ENCODE measurements at regions not wholly inside any gene's neighbourhood (a gene's known extent, or its start where the extent isn't known, plus 50 kb on each side); places are given as distances from the start of the nearest gene placed in this dataset.

- TF ChIP-seq, protein P1, sequence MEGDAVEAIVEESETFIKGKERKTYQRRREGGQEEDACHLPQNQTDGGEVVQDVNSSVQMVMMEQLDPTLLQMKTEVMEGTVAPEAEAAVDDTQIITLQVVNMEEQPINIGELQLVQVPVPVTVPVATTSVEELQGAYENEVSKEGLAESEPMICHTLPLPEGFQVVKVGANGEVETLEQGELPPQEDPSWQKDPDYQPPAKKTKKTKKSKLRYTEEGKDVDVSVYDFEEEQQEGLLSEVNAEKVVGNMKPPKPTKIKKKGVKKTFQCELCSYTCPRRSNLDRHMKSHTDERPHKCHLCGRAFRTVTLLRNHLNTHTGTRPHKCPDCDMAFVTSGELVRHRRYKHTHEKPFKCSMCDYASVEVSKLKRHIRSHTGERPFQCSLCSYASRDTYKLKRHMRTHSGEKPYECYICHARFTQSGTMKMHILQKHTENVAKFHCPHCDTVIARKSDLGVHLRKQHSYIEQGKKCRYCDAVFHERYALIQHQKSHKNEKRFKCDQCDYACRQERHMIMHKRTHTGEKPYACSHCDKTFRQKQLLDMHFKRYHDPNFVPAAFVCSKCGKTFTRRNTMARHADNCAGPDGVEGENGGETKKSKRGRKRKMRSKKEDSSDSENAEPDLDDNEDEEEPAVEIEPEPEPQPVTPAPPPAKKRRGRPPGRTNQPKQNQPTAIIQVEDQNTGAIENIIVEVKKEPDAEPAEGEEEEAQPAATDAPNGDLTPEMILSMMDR (conservative IDR thresholded peaks at IDR 0.05), result no peak
- no peak for TF ChIP-seq ZFX (IDR thresholded peaks at IDR 0.05)
Measured at GRCh38 chr5:32964261-32964660, 253.1 kb downstream of the NPR3 start.
